ENCODE measurements at regions not wholly inside any gene's neighbourhood (a gene's known extent, or its start where the extent isn't known, plus 50 kb on each side); places are given as distances from the start of the nearest gene placed in this dataset.

DNA sequence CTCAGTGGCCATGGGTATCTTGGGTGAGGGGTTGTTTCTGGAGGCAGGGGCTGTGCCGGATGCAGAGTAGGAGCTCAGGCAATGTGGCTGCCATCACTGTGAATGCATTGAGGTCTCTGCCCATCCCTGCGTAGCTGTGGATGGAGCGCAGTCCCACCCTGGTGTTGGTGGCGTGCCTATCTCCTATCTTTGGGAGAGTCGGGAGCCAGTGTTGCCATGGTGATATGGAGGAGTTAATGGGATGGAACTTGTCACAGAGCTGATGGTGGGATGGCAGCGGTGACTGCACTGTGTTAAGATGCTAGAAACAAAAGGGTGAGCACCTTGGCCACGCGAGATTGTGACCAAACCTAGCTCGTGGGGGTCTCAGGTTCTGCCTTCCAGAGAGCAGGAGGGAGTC is 197.3 kb downstream of the MELK start:
- peaks cover 3% of the 10 kb centered on the region for H3K4me1 Mint-ChIP-seq
- ChIA-PET CTCF (no interaction called here), POLR2A (no interaction called here)
- no peak overlapping the region for H3K27ac Mint-ChIP-seq
- no peaks in the 10 kb centered on the region for H3K36me3 Mint-ChIP-seq (ENCODE audit: low read depth)
- H3K9me3 Mint-ChIP-seq: no peaks in the 10 kb centered on the region
- no peak for DNase-seq
- H3K4me3 Mint-ChIP-seq: no peak overlapping the region
- peaks cover 27% of the 10 kb centered on the region for H3K27me3 Mint-ChIP-seq

DNA sequence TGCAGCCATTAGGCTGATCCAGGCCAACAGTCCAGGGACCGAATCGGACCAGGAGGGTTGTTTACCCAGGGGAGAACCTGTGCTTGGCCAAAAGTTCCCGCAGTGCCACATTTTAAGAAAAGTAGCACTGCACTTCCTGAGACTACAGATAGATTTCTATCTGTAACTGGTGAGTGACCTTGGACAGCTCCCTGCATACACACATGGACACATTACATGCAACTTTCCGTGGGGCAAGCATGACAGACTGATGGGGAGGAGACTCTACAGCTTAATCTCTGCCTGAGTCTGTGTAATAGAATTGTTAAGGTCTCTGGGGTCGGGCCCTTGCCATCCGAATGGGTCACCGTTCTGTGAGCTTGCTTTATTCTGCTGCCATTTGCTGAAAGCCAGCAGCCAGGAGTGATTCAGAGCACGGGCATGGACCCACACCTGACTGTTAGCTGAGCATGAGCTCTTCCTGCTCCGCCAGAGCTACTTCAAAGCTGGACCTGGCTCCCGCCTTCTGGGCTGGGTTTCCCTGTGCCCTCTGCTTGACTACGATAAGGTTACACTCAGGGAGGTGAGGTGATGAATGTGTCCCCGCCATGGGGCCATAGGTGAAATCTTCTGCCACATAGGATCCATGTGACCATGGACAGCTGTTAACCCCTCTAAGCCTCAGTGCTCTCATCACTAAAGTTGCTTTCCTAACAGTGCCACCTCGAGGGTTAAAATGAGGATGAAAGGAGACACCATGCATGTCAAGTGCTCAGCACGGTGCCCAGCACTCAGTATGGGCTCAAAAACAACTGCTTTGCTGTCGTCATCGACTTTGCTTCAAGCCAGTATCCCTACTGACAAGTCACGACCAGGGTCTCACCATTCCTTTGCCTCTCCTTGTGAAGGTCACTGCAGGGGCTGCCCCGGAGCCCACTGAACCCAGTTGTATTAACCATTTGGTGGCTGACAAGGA is 200.0 kb downstream of the MELK start:
- H3K36me3 Mint-ChIP-seq (ENCODE audit: low read depth): no peaks in the 10 kb centered on the region
- peaks cover 21% of the 10 kb centered on the region for H3K27me3 Mint-ChIP-seq
- no peak overlapping the region for H3K4me3 Mint-ChIP-seq
- ChIA-PET POLR2A (no interaction called here), CTCF (no interaction called here)
- no peaks in the 10 kb centered on the region for H3K4me1 Mint-ChIP-seq
- no peak overlapping the region for H3K27ac Mint-ChIP-seq
- no peaks in the 10 kb centered on the region for H3K9me3 Mint-ChIP-seq
- DNase-seq: no peak

DNA sequence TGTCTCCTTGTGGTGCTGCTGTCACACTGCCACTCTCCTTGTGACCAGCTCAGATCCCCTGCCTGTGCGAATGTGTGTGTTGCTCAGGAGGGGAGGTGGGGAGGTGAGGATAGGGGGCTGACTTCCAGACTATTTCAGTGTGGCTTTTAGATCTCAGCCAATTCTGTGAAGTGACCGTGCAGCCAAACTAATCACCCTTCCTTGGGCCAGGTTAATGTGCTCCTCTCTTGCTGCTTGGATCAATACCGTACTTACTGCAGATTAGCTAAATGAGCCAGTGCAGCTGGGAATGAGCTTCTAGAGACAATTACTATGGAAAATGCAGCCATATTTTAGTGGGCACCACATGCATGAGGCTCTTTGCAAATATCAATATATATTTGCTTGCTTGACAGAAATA is 206.0 kb downstream of the MELK start:
- CTCF ChIA-PET: no interaction called here
- POLR2A ChIA-PET: no interaction called here
- Mint-ChIP-seq H3K27ac (no peak overlapping the region), H3K36me3 (ENCODE audit: low read depth) (no peaks in the 10 kb centered on the region), H3K9me3 (no peaks in the 10 kb centered on the region), H3K4me1 (no peaks in the 10 kb centered on the region), H3K4me3 (no peak overlapping the region), H3K27me3 (peaks cover 20% of the 10 kb centered on the region)
- no peak for DNase-seq

DNA sequence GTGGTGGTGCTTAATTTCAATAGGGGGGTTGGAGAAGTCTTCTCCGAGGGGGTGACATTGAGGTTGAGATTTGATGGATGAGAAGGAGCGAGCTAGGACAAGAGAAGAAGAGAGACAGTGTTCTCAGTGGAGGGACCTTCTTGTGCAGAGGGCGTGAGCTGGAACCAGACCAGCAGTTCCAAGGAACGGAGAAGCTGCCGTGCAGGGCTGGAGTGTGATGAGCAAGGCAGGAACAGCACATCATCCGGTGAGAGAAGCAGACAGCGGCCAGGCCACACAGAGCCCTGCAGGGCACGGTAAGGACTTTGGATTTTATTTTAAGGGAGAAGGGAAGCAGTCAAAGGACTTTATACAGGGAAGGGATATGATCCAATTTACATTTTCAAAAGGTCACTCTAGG is 206.9 kb downstream of the MELK start:
- H3K4me3 Mint-ChIP-seq: no peak overlapping the region
- ChIA-PET CTCF (no interaction called here), POLR2A (no interaction called here)
- H3K27me3 Mint-ChIP-seq: peaks cover 21% of the 10 kb centered on the region
- no peaks in the 10 kb centered on the region for H3K4me1 Mint-ChIP-seq
- H3K9me3 Mint-ChIP-seq: no peaks in the 10 kb centered on the region
- H3K36me3 Mint-ChIP-seq (ENCODE audit: low read depth): no peaks in the 10 kb centered on the region
- no peak for DNase-seq
- H3K27ac Mint-ChIP-seq: no peak overlapping the region

DNA sequence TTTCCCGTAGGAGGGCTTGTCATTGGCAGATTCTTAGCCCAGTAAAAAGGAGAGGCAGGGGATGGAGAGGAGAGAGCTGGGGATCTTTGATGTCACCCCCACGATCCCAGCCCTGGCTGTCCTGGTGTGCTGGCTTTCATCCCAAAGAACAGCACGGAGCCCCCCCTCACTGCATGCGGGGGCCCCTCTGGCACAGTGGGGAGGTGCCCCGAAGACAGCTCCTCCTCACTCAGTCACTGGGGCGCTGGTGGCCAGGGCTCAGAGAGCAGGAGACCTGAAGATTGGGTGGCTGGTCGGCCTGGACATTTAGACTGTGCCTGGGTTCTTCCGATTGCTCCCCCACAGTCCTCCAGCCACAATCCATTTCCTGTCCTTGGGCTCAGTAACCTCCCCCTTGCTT is 207.5 kb downstream of the MELK start:
- DNase-seq: no peak
- Mint-ChIP-seq H3K4me1 (no peaks in the 10 kb centered on the region), H3K4me3 (no peak overlapping the region), H3K27ac (no peak overlapping the region), H3K27me3 (peaks cover 21% of the 10 kb centered on the region), H3K9me3 (no peaks in the 10 kb centered on the region), H3K36me3 (ENCODE audit: low read depth) (no peaks in the 10 kb centered on the region)
- POLR2A ChIA-PET: no interaction called here
- CTCF ChIA-PET: no interaction called here

DNA sequence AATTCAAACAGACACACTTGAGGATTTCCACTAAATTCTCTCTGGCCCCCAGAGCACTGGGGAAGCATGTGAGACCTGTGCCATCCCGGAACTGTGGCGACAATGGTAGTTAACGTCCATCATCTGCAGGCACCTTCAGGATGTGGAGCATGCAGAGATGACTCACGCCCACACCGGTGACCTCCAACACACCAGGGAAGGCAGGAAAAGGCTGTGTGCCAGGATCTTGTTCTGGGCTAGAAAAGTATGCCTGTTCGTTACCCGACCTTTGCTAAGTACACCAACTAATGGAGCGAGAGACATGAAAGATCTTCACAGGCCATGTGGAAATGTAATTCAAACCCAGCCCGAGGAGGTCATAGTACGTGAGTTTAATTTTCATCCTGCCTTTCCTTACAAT is 208.8 kb downstream of the MELK start:
- Mint-ChIP-seq H3K4me1 (no peaks in the 10 kb centered on the region), H3K36me3 (ENCODE audit: low read depth) (no peaks in the 10 kb centered on the region), H3K9me3 (no peaks in the 10 kb centered on the region), H3K27ac (no peak overlapping the region), H3K27me3 (peaks cover 21% of the 10 kb centered on the region), H3K4me3 (no peak overlapping the region)
- ChIA-PET POLR2A (no interaction called here), CTCF (no interaction called here)
- no peak for DNase-seq
